DMS53 treated with DMSO at 0.1 percent for 48 hours (cell line): ENCODE measurements at regions not wholly inside any gene's neighbourhood (a gene's known extent, or its start where the extent isn't known, plus 50 kb on each side); places are given as distances from the start of the nearest gene placed in this dataset.
"Not testable (repeated sequence)": the region's sequence is repeated elsewhere in the genome, so short reads cannot be mapped to it uniquely, and the experiment has no call there.

Experiments
- DNase-seq: peaks from one replicate; lab custom pipeline; 2025; ENCODE audit not compliant: unreplicated experiment; lab: John Stamatoyannopoulos, UW

DNA sequence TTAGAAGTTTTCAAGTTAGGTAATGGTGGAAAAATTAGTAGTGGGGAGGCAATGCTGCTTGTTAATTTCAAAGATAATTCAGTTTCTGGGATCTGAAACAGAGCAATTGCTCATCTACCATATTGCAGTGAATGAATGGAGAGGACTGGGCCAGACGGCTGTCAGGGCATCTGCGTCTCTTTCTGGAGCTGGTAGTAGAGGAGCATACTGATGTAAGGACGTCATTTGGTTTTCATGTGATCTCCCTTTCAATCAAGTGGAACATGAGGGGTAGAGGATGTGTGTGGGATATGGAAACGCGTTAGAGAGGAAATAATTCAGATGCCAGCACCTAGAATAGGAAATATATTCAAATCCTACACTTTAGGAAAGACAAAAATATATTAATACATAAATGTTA lies 490.3 kb downstream of the ADCYAP1 start:
- no peak for DNase-seq

DNA sequence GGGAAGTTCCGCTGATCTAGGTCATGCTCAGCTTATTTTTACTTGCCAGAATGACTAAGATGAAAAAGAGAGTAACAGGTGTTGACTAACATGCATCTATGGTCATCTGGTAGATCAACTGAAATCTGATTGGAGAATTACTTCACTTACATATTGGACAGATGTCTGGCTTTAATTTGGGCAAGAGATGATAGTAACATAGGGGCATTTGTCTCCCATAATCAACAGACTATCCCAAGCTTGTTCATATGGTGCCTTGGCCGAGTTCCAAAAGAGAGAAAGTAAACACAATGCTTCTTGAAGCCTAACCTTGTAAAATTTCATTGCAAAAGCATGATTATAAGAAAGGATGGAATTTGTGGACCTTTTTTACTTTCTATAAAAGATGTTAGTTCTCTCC lies 503.7 kb downstream of the ADCYAP1 start:
- peak; percentile 28 for DNase-seq

DNA sequence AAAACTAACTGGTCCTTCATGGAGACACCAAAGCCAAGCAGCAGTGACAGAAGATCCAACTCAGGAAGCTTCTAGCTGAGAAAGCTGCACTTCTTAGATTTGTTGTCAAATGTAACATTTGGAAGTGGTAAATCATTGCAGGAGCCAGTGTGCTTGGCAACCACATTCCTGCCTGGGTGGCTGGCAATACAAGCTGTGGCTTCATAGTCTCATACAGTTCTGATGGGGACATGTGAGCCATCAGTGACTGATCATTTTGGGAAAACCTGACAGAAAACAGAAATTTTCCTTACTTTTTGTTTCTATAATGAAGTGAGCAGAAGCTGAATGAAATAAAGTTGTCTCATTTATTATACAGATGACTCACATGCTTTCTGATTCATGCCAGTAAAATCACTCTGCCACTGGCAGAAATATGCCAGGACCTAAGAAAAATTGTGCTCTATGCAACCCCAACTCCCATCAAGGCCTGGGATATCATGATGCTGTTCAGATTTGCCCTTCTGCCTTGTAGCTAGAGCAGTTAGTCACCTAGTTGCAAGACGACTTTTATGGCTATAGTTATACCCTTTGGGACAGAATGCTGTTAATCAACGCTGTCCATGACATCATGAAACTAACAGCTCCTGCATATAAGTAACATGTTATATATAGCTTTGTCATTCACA lies 508.1 kb downstream of the ADCYAP1 start:
- no peak for DNase-seq

GRCh38 chr18:1413323-1413675 lies 508.6 kb downstream of the ADCYAP1 start:
- no peak for DNase-seq

DNA sequence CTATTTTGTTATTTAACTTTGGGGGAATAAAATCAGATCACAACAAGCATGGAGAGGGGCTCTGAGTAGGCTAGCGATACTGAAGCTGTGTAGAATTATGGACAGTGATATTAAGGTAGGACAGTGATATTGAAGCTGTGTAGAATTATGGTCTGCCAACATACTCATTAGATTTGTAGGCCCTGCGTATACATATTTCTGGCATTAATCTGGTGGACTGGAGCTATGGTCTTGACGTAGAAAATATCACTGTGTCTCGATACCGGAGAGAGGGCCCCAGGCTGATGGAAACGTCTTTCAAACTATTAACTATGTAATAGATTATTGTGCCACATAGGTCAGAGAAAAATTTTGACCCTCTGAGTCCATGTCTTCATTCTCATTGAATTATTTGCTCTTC lies 511.4 kb downstream of the ADCYAP1 start:
- DNase-seq, result no peak

DNA sequence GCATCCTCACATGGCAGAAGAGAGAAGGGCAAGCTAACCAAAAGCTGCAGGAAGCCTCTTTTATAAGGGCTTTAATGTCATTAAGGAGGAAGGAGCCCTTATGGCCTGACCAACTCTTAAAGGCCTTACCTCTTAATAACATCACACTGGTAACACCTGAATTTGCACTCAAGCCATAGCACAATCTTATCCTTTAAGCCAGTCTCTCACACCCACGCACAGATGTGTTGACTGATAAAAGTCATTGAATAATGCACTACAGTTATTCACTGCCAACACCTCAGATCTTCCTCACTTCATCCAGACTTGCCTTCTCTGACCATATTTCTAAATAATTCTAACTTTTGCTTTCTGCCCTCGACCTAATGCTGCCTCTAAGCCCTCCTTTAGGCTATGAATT lies 516.8 kb downstream of the ADCYAP1 start:
- DNase-seq, result no peak

- no peak for DNase-seq
Observed at GRCh38 chr18:1422634-1423033, 518.0 kb downstream of the ADCYAP1 start.

- no peak for DNase-seq
Observed at GRCh38 chr18:1425679-1426078, 521.0 kb downstream of the ADCYAP1 start.

DNA sequence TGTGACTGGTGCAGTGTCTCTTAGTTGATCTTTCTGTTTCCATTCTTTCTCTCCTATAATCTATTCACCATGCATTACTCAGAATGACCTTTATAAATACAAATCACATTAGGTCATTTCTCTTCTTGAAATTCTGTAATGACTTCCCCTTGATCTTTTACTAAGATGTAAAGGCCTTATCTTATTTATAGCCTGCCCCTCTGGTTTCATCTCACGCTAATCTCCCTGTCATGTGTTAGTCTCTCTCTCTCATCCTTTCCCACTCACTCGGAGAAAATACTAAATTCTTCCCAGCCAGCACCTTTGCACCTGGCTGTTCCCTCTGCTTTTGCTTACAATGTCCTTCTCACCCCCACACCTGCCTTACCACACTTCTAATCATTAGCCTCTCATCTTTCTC lies 530.8 kb downstream of the ADCYAP1 start:
- no peak for DNase-seq

DNA sequence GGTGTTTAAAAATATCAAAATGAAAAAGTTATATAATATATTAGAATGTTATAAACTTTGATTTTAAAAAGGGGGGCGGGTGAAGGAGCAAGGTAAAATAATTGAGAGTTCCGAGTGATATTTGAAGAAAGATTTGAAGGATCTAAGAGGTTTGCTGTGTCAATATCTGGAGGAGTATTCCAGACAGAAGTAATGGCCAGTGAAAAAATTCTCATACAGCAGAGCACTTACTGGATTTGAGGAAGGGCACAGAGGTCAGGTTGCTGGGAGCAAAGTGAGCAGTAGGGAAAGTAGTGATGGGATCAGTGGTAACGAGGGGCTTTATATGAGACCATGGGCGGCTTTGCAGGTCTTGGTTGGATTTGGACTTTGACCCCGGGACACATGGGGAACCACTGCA lies 531.5 kb downstream of the ADCYAP1 start:
- DNase-seq, result no peak

GRCh38 chr18:1438458-1438910 lies 533.8 kb downstream of the ADCYAP1 start:
- no peak for DNase-seq

DNA sequence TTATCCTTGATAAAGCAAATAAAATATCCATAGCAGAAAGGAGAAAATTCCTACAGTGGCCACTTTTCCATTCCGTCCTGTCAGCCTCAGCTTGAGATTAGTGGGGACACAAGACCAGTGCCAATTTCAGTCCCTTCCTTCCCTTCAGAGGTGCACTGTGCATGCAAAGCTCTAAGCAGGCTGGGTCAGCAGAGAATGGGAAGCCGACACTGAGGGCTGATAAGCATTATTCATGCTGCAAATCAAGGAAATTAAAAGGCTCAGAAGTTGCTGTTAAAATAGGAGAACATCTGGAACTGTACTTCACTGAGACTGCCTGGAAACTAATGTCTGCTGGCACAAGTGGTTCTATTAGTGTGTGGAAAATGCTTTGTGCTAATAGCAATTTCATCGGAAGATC lies 534.3 kb downstream of the ADCYAP1 start:
- no peak for DNase-seq

DNA sequence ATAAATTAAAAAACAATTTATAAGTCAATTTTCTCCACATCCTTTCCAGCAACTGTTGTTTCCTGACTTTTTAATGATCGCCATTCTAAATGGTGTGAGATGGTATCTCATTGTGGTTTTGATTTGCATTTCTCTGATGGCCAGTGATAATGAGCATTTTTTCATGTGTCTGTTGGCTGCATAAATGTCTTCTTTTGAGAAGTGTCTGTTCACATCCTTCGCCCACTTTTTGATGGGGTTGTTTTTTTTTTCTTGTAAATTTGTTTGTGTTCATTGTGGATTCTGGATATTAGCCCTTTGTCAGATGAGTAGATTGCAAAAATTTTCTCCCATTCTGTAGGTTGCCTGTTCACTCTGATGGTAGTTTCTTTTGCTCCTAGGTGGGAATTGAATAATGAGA lies 539.4 kb downstream of the ADCYAP1 start:
- DNase-seq, result not testable (repeated sequence)

DNA sequence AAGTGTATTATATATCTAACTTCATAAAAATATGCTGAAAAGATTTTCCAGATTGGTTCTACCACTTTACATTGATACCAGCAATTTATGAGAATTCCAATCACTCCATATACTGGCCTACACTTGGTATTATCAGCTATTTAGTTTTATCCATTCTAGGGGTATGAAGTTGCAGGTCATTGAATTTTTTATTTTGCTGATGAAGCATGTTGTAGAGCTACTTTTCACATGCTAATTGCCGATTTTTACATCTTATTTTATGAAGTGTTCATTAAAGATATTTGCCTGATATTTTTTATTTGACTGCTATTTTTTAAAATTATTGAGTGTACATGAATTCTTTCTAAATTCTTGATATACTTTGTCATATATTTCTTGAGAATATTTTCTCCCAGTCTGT lies 542.1 kb downstream of the ADCYAP1 start:
- no peak for DNase-seq

- no peak for DNase-seq
Observed at GRCh38 chr18:1452821-1453220, 548.1 kb downstream of the ADCYAP1 start.

DNA sequence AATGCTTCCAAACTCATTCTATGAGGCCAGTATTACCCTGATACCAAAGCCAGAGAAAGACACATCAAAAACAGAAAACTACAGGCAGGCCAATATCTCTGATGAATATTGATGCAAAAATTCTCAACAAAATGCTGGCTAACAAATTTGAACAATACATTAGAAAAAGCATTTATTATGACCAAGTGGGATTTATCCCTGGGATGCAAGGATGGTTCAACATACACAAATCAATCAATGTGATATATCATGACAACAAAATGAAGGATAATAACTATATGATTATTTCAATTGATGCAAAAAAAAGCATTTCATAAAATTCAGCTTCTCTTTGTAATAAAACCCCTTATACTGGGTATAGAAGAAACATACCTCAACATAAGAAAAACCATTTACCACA lies 550.9 kb downstream of the ADCYAP1 start:
- DNase-seq, result no peak

- no peak for DNase-seq
Observed at GRCh38 chr18:1458547-1458946, 553.9 kb downstream of the ADCYAP1 start.

DNA sequence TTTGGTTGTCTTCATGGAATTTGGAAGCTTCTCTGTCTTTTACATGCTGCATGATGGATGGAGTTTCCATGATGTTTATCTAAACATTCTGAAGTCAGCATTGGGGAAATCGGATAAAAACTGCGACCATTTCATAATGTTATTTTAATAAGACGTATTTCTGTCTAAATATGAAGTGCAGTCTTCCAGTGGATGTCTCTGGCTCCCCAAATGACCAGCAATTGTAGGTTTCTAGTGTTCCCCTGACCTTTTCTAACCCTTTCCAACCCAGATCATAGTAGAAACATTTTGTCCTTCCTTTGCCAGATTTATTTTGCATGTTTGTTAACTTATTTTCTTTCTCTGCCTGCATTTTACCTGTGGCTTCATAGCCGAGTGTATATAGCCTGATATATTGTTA lies 559.3 kb downstream of the ADCYAP1 start:
- DNase-seq, result no peak

GRCh38 chr18:1464444-1465217 lies 560.0 kb downstream of the ADCYAP1 start:
- DNase-seq, result no peak

- DNase-seq, result no peak
Observed at GRCh38 chr18:1466035-1466434, 561.4 kb downstream of the ADCYAP1 start.

DNA sequence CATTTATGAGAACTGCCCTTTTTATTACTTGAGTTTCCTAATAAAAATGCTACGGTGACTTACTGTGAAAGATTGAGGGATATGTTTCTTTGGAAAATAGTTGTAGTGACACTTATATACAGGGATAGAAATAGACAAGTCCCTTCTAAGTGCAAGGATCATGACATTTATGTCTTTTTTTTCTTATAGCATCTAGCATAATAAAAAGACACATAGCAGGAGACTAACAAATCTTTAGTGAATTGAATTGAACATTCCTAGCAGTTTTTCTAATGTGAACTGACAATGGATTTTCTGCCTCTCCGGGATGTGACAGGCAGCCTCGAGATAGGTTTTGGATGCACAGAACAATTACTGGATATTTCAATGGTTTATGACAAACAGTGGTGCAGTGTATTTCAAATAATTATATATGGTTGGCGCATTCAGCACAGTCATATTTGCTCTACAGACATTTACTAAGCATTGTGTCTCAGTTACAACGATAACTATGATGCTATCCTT lies 562.8 kb downstream of the ADCYAP1 start:
- no peak for DNase-seq

- DNase-seq, result no peak
Observed at GRCh38 chr18:1468550-1468949, 563.9 kb downstream of the ADCYAP1 start.

DNA sequence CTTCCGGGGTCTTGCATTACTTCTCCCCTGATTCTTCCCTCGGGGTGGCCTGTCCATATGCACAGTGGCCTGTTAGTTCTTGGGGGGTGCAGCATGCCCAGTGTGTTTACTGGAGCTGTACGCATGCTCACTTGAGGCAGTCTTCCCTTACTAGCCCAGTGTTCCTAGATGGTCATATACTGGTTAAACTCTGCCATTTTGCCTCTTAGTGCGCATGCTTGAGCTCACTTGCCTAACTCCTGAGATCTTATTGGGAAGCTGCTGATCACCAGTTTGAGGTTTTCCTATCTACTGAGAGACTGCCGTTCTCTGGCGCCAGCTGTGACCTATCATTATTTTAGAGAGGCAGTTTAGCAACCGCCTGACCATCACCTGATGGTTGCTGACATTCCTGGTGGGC lies 571.2 kb downstream of the ADCYAP1 start:
- DNase-seq, result no peak
